CD4-positive, alpha-beta T cell treated with Interleukin-2 at 100 ng/mL for 4 hours (primary cell): ENCODE measurements at regions not wholly inside any gene's neighbourhood (a gene's known extent, or its start where the extent isn't known, plus 50 kb on each side); places are given as distances from the start of the nearest gene placed in this dataset.

Experiments
- DNase-seq: peaks from one replicate; pipeline ENCODE4 v3.0.0-alpha.2; 2020; ENCODE audit warnings: low spot score

- DNase-seq = no peak
Measured at GRCh38 chr2:108145557-108146326, 94.0 kb upstream of the SULT1C3 start.

GRCh38 chr2:108148555-108148954, 91.2 kb upstream of the SULT1C3 start:
- no peak for DNase-seq

- no peak for DNase-seq
Measured at GRCh38 chr2:108154366-108155061, 85.3 kb upstream of the SULT1C3 start.

- DNase-seq = no peak
Measured at GRCh38 chr2:108161298-108161697, 78.5 kb upstream of the SULT1C3 start.

GRCh38 chr2:108164318-108164717, 75.5 kb upstream of the SULT1C3 start:
- DNase-seq = no peak

GRCh38 chr2:108165729-108166128, 74.0 kb upstream of the SULT1C3 start:
- no peak for DNase-seq

- no peak for DNase-seq
Measured at GRCh38 chr2:108167699-108168098, 72.1 kb upstream of the SULT1C3 start.

GRCh38 chr2:108169982-108170625, 69.7 kb upstream of the SULT1C3 start:
- peak; percentile 3 for DNase-seq

- no peak for DNase-seq
Measured at GRCh38 chr2:108171657-108172056, 68.1 kb upstream of the SULT1C3 start.

- no peak for DNase-seq
Measured at GRCh38 chr2:108182489-108182888, 57.3 kb upstream of the SULT1C3 start.

- no peak for DNase-seq
Measured at GRCh38 chr2:108184419-108184818, 55.3 kb upstream of the SULT1C3 start.

- DNase-seq = no peak
Measured at GRCh38 chr2:108189316-108189715, 50.5 kb upstream of the SULT1C3 start.
